OCI-LY7 (cell line): ENCODE measurements at regions not wholly inside any gene's neighbourhood (a gene's known extent, or its start where the extent isn't known, plus 50 kb on each side); places are given as distances from the start of the nearest gene placed in this dataset.

ENCODE experiments used
- BruUV-seq: library from RNA; stranded (reverse); fragments of 400-500 nt; replicated peaks from 2 replicates; lab custom pipeline; 2021; lab: Mats Ljungman, UMichigan
- CTCF ChIA-PET: fragments of 300-600 bp; sonication (Branson Sonifier 250); formaldehyde crosslinking; loops from one replicate; lab custom pipeline; 2022; ENCODE audit warnings: antibody characterized with exemption; ENCODE audit not compliant: unreplicated experiment; lab: Charles Lee
- POLR2A ChIA-PET: fragments of 300-600 bp; sonication (Branson Sonifier 250); formaldehyde crosslinking; loops from one replicate; lab custom pipeline; 2022; ENCODE audit warnings: antibody characterized with exemption; lab: Charles Lee
- DNase-seq: peaks from one replicate; pipeline ENCODE4 v3.0.0-alpha.2; 2015; ENCODE audit warnings: low spot score
- H2AFZ ChIP-seq: fragments of 200-600 bp; sonication (generic), shearing (Covaris generic); 2 replicates; pipeline ENCODE4 v1.6.1; 2014; ENCODE audit warnings: mild to moderate bottlenecking, antibody characterized with exemption, low read length, moderate library complexity
- H3K27ac ChIP-seq: fragments of 200-600 bp; sonication (generic); 2 replicates; pipeline ENCODE4 v1.5.1; 2014; ENCODE audit warnings: mixed run types, low read depth, mild to moderate bottlenecking, moderate library complexity, low read length, inconsistent platforms; ENCODE audit not compliant: poor library complexity, severe bottlenecking
- H3K36me3 ChIP-seq: fragments of 200-600 bp; sonication (generic); 2 replicates; pipeline ENCODE4 v1.6.1; 2014; ENCODE audit warnings: mild to moderate bottlenecking, antibody characterized with exemption, low read length, moderate library complexity, mixed read lengths; ENCODE audit not compliant: insufficient read depth
- H3K4me1 ChIP-seq: fragments of 200-600 bp; sonication (generic); 2 replicates; pipeline ENCODE4 v1.5.1; 2014; ENCODE audit warnings: mild to moderate bottlenecking, low read length; ENCODE audit not compliant: insufficient read depth, poor library complexity, severe bottlenecking
- H3K4me2 ChIP-seq: fragments of 200-600 bp; sonication (generic); 2 replicates; pipeline ENCODE4 v1.6.1; 2014; ENCODE audit warnings: mild to moderate bottlenecking, low read length
- H3K4me3 ChIP-seq: fragments of 200-600 bp; sonication (generic); 2 replicates; pipeline ENCODE4 v1.5.1; 2014; ENCODE audit warnings: mild to moderate bottlenecking, low read depth, low read length; ENCODE audit not compliant: poor library complexity, severe bottlenecking
- H3K79me2 ChIP-seq: fragments of 200-600 bp; sonication (generic); 2 replicates; pipeline ENCODE4 v1.6.1; 2016; ENCODE audit warnings: low read depth, mild to moderate bottlenecking, low read length, moderate library complexity, mixed read lengths; ENCODE audit not compliant: insufficient read depth
- H3K9me2 ChIP-seq: fragments of 200-600 bp; sonication (generic); 2 replicates; pipeline ENCODE4 v1.6.1; 2016; ENCODE audit warnings: mild to moderate bottlenecking, low read length, mixed read lengths; ENCODE audit not compliant: insufficient read depth
- H3K9me3 ChIP-seq: fragments of 200-600 bp; sonication (generic); 2 replicates; pipeline ENCODE4 v1.6.1; 2014; ENCODE audit warnings: mild to moderate bottlenecking, mixed run types, low read length, mixed read lengths
- H4K20me1 ChIP-seq: fragments of 200-600 bp; sonication (generic); 2 replicates; pipeline ENCODE4 v1.6.1; 2014; ENCODE audit warnings: mild to moderate bottlenecking, antibody characterized with exemption, low read length, moderate library complexity, mixed read lengths; ENCODE audit not compliant: insufficient read depth
- EZH2phosphoT487 ChIP-seq: fragments of 200-600 bp; sonication (generic); IDR thresholded peaks from 2 replicates; pipeline ENCODE4 v1.6.1; 2018; ENCODE audit warnings: low read depth, borderline replicate concordance, mild to moderate bottlenecking, mixed run types, antibody characterized with exemption, low read length, moderate library complexity, mixed read lengths
- intact Hi-C: fragments of 100-400 bp; cut with micrococcal nuclease; formaldehyde crosslinking; loops from one replicate; pipeline ENCODE4 v1.10.0; 2022; ENCODE audit not compliant: unreplicated experiment
- TF ChIP-seq, protein P1 (sequence below): fragments of 200-600 bp; sonication (generic); conservative IDR thresholded peaks from 2 replicates; pipeline ENCODE4 v1.5.1; 2014; ENCODE audit warnings: mild to moderate bottlenecking, antibody characterized with exemption, low read length, moderate library complexity, mixed read lengths

DNA sequence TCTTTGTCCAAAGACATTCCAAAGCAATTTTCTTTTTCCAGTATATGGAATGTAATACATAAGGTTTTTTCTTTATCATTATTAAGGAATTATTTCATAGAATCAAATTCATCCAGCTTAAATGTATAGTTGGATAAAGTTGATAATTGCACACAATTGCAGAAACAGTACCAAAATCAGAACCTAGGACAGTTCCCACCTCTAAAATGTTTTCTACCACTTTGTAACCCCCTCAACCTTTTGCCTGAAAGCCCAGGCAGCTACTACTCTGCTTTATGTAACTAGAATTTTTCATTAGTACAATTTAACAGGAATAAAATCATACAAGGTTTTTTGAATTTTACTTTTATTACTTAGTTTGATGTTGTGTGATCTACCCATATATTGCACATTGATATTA is 98.0 kb downstream of the PRR20E start:
- Histone ChIP-seq H3K36me3 (no peaks in the 10 kb centered on the region), H3K9me2 (no peaks in the 10 kb centered on the region), H3K79me2 (no peaks in the 10 kb centered on the region), H3K4me1 (no peaks in the 10 kb centered on the region), H3K27ac (no peak overlapping the region), H3K4me3 (no peak overlapping the region), H2AFZ (no peak overlapping the region), H4K20me1 (no peaks in the 10 kb centered on the region), H3K4me2 (no peak overlapping the region), H3K9me3 (0 out of 2 replicates have a peak, but pooled peaks cover 7% of the 10 kb centered on the region)
- ChIA-PET CTCF (no interaction called here), POLR2A (interaction anchor here (0.6 kb wide), 1 partner anchor 139 kb away, joined by 4 read pairs; no protein-coding TSS in a partner anchor)
- no peak for DNase-seq
- no TSS peak for BruUV-seq
- intact Hi-C loops: no loop called here
- no peak for TF ChIP-seq EZH2phosphoT487
- TF ChIP-seq, protein P1, sequence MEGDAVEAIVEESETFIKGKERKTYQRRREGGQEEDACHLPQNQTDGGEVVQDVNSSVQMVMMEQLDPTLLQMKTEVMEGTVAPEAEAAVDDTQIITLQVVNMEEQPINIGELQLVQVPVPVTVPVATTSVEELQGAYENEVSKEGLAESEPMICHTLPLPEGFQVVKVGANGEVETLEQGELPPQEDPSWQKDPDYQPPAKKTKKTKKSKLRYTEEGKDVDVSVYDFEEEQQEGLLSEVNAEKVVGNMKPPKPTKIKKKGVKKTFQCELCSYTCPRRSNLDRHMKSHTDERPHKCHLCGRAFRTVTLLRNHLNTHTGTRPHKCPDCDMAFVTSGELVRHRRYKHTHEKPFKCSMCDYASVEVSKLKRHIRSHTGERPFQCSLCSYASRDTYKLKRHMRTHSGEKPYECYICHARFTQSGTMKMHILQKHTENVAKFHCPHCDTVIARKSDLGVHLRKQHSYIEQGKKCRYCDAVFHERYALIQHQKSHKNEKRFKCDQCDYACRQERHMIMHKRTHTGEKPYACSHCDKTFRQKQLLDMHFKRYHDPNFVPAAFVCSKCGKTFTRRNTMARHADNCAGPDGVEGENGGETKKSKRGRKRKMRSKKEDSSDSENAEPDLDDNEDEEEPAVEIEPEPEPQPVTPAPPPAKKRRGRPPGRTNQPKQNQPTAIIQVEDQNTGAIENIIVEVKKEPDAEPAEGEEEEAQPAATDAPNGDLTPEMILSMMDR: no peak

DNA sequence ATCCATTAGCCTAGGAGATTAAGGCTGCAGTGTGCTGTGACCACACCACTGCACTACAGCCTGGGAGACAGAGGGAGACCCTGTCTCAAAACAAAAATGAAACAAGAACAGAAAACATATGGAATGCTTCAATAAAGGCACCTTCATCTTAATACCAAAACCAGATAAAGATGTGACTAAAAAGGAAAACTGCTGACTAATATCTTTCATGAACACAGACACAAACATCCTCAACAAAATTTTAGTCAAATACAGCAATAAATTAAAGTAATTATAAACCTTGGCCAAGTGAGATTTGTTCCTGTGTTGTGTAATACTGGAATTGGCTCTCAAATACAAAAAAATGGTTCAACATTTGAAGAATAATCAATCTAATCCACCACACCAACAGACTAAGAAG is 103.5 kb downstream of the PRR20E start:
- no peak for DNase-seq
- no peak overlapping the region for H3K4me2 ChIP-seq
- CTCF ChIA-PET: no interaction called here

DNA sequence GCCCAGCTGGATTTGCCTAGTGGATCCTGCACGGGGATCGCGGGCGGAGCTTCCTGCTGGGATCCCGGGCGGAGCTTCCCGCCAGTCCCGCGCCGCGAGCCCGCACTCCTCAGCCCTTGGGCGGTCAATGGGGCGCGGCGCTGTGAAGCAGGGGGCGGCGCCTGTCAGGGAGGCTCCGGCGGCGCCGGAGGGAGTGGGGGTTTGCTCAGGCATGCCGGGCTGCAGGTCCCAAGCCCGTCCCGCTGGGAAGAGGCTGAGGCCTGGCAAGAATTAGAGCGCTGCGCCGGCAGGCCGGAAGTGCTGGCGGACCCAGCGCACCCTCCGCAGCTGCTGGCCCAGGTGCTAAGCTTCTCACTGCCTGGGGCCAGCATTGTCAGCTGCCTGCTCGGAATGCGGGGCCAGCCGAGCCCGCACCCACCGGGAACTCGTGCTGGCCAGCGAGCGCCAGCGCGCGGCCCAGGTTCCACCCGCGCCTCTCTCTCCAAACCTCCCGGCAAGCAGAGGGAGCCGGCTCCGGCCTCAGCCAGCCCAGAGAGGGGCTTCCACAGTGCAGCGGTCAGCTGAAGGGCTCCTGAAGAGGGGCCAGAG is 119.6 kb downstream of the PRR20E start:
- H2AFZ ChIP-seq: no peak overlapping the region
- DNase-seq: no peak
- no peaks in the 10 kb centered on the region for H4K20me1 ChIP-seq
- ChIA-PET CTCF (no interaction called here), POLR2A (interaction anchor here (0.6 kb wide), 1 partner anchor 224 kb away, joined by 3 read pairs; no protein-coding TSS in a partner anchor)
- H3K4me2 ChIP-seq: no peak overlapping the region
- TF ChIP-seq, protein P1: no peak
- no peak for TF ChIP-seq EZH2phosphoT487
- no TSS peak for BruUV-seq
- H3K9me2 ChIP-seq: no peaks in the 10 kb centered on the region
- 0 out of 2 replicates have a peak, but pooled peaks cover 5% of the 10 kb centered on the region for H3K9me3 ChIP-seq
- H3K27ac ChIP-seq: no peak overlapping the region
- no peaks in the 10 kb centered on the region for H3K36me3 ChIP-seq
- intact Hi-C loops: no loop called here
- no peak overlapping the region for H3K4me3 ChIP-seq
- no peaks in the 10 kb centered on the region for H3K4me1 ChIP-seq
- no peaks in the 10 kb centered on the region for H3K79me2 ChIP-seq

More for the DNA sequence above, 103.5 kb downstream of the PRR20E start:
- Histone ChIP-seq H3K4me1 (no peaks in the 10 kb centered on the region), H3K4me3 (no peak overlapping the region), H3K9me3 (0 out of 2 replicates have a peak, but pooled peaks cover 11% of the 10 kb centered on the region), H3K9me2 (no peaks in the 10 kb centered on the region), H3K36me3 (no peaks in the 10 kb centered on the region), H2AFZ (no peak overlapping the region), H3K27ac (no peak overlapping the region), H4K20me1 (no peaks in the 10 kb centered on the region), H3K79me2 (no peaks in the 10 kb centered on the region)
- no TSS peak for BruUV-seq
- no peak for TF ChIP-seq EZH2phosphoT487
- TF ChIP-seq, protein P1: no peak
- POLR2A ChIA-PET: no interaction called here
- intact Hi-C loops: no loop called here
